GM21526 (cell line): ENCODE measurements at regions not wholly inside any gene's neighbourhood (a gene's known extent, or its start where the extent isn't known, plus 50 kb on each side); places are given as distances from the start of the nearest gene placed in this dataset.

ENCODE experiments used
- ATAC-seq: cut with Tn5 transposase; IDR thresholded peaks from one replicate; pipeline ENCODE4 v1.9.1; 2021; ENCODE audit warnings: moderate library complexity; ENCODE audit not compliant: unreplicated experiment, low FRiP score

- peak; percentile 84 for ATAC-seq
Observed at GRCh38 chr2:180125245-180125962, 118.3 kb upstream of the CWC22 start.

DNA sequence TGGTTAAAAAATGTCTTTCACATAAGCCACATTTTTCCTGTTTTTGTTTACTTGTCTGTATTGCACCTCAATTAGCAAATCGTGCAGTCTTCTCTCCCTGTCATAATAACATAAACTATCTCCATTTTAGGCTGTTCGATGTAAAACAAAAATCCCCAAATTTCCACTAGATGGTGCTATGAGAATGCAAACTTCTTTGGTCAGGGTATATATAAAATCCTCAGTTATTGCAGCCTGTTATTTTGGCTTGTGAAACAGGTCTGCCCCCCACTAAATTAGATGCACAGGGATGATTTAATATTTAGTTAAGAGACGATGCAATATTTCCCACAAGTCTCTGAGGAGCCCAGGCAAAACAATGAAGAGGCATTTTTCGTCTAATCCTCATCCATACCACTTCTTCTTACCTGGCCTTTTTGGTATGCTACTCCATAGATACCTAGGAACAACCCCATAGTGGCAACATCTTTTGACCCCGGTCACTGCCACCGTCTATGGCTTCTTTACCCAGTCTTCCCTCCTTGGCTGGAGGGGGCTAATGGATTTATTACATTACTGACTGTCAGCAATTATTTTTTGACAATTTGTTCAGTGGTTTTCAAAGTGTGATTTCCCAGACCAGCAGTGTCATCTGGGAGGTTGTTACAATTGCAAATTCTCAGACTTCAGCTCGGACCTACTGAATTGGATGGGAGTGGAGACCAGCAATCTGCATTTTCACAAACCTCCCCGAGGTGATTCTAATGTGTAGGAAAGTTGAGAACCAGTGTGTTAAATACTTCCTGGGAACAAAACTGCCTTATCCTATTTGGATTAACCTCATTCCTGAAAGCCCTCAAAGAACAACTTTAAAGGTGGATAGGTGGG is 117.4 kb upstream of the CWC22 start:
- peak; percentile 65 for ATAC-seq

DNA sequence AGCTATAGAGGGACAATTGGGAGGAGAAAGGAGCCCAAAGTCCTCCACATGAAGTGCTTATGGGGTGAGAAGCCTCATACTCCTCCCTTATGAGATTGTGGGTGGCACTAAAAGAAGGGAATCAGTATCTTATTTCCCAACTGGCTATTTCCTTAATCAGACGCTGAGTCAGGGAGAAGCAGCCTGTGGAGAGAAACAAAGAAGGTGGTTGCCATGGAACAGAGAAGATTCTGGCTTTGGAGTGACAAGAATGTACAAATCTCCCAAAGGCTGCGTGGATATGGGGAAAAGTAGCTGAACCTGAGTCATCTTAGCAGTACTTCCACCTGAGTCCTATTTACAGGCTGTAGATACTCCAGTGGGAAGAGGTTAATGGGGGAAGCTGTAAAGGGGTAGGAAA is 115.8 kb upstream of the CWC22 start:
- ATAC-seq: no peak

DNA sequence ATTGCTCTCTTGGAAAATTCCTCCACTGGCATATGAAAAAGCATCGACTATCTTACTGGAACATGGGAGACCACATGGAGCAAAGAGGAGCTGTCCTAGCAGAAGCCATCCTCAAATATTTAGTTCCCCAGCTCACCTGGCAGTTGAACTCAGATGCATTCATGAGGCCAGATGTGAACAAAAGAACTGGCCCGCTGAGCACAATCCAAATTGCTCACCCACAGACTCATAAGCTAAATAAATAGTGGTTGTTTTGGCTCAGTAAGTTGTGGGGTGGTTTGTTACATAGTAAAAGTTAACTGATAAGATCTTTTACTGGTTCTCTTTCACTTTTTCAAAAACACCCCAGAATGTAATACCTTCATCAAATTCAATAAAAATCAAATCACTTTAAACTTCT is 108.6 kb upstream of the CWC22 start:
- no peak for ATAC-seq

DNA sequence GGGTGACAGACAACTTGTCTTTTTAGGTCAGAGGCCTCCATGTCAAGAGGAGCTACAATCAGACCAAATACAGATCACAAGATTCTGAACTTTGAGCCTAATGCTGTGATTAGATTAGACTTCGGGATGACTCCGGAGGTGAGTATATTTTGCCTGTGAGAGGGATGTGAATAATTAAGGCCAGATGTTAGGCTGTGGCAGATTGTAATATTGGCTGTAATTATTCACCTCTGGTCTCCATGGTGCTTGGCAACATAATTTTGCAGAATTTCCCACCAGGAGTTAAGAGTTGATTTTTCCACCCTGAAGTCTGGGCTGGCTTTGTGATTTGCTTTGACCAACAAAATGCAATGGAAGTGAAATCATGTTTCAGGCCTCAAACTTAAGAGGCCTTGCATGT is 108.2 kb upstream of the CWC22 start:
- no peak for ATAC-seq

DNA sequence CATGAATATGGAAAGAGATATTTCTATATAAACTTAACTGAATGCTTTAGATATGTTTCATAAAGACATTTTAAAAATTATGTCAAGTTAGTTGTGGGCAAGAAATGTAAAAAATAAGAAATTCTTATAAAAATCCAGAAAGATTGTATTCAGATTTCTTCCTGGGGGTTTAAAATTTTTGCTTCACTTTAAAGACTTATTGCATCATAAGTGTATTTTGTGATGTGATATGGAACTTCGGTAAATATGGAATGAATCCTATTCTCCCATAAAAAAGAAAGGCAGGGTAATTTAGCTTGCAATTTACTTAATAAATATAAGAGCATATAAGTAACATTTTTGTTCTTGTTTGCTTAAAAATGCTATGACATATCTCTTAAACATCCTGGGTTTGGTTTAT is 104.8 kb upstream of the CWC22 start:
- ATAC-seq: no peak

DNA sequence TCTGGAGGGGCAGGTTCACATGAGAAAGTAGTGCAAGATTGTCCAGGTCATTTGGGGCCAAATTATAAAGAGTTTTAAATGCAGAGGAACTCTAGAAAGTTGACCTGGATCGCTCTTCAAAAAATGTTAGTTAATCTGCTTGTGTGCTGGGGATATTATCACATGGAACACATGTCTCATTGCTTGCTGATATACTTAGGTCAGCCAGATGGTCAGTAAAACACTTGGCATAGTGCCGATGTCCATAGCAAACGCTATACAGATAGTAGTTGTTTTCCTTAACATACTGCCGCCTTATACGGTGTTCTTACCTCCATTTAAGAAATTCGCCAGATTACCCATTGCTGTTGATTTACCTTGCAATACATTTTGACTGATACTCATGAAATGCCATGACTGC is 103.4 kb upstream of the CWC22 start:
- no peak for ATAC-seq

- no peak for ATAC-seq
Observed at GRCh38 chr2:180101846-180102245, 94.7 kb upstream of the CWC22 start.

GRCh38 chr2:180099308-180099707 is 92.2 kb upstream of the CWC22 start:
- ATAC-seq: no peak

DNA sequence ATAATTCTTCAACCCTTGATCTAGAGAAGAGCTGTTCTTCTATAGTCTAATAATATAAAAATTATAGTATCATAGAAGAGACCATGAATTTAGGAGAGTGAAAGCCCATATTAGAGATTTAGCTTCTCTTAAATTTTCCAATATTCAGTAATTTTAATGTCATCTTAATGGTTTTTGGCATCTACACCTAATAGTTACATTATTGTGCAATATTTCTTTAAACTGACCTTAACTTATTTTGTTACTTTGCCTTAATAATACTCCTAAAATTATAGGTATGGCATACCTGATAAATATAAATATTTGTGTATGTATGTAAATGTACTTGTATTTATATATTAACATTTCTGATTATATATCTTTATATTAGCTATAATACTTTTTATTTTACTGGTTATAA is 78.0 kb upstream of the CWC22 start:
- no peak for ATAC-seq

GRCh38 chr2:180077295-180077906 is 70.3 kb upstream of the CWC22 start:
- peak; percentile 55 for ATAC-seq

DNA sequence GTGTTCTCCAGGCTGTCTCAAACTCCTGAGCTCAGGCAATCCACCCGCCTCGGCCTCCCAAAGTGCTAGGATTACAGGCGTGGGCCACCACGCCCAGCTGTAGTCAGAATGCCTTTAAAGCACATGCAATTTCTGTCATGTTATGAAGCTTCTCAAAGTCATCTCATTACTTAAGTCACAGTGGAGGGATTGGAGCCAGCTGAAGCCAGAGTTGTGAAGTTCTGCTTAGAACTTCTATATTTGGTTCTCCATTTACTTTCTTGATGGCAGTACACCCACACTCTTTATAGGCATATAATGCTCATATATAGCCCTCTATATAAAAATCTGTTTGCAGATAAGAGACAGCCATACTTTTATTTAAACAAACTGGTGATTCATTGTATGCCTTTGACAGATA is 68.8 kb upstream of the CWC22 start:
- ATAC-seq: no peak

GRCh38 chr2:180071797-180072196 is 64.7 kb upstream of the CWC22 start:
- ATAC-seq: no peak

DNA sequence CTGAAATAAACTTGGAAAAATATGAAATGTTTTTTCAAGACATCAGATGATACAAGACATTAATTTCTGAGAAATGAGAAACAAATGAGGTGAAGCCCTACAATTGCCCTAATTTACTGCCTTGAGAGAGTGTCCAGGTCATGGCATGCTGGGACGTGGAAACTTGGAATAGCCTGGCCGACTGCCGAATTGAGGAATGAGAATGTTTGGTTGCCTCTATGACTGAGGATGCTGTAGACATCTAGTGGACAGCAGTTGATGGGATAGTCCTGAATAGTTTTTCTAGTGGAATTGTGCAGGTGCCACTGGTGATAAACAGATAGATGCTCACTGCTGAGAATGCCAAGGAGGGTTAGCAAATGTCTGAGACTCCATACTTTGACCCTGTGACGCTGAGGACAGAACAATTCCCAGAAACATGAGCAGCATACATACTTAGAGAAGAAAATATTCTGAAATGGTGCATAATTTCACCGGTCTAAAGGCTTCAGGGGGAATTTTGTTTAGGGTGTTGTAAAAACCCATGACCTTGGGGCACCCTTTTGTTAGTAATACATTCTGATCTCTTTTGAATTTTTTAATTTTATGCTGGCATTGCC is 56.5 kb upstream of the CWC22 start:
- no peak for ATAC-seq

GRCh38 chr2:180062178-180062577 is 55.1 kb upstream of the CWC22 start:
- no peak for ATAC-seq

- ATAC-seq: no peak
Observed at GRCh38 chr2:180061546-180061945, 54.4 kb upstream of the CWC22 start.

DNA sequence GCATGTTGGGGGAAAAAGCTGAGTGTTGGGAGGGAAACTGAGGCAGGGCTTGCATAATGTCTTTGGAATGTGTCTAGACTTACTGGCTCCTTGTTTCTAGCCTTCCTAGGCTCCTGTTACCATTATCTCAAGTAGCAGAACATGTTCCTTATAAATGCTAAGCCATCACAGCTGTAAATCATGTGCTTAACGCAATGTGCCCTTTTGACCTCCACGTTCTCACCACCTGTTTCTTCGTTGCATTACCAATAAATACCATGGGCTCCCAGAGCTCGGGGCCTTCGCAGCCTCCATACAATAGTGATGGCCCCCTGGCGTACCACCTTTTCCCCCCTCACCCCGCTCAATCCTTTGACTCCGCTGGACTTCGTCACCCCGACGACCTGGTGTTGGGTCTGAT is 54.0 kb upstream of the CWC22 start:
- no peak for ATAC-seq

GRCh38 chr2:180058993-180059392 is 51.9 kb upstream of the CWC22 start:
- ATAC-seq: no peak

GRCh38 chr2:180057706-180058412 is 50.8 kb upstream of the CWC22 start:
- ATAC-seq: no peak
